WTC11 (cell line): ENCODE measurements at regions not wholly inside any gene's neighbourhood (a gene's known extent, or its start where the extent isn't known, plus 50 kb on each side); places are given as distances from the start of the nearest gene placed in this dataset.

Experiments used
- ATAC-seq: fragments of 200-7000 bp; cut with Tn5 transposase; 2 replicates; pipeline ENCODE4 v1.10.0; 2021; ENCODE audit warnings: mild to moderate bottlenecking, moderate library complexity
- CTCF ChIA-PET: fragments of 300-600 bp; sonication (Branson Sonifier 250); formaldehyde crosslinking; loops from one replicate; lab custom pipeline; 2021; ENCODE audit warnings: antibody characterized with exemption; lab: Charles Lee
- POLR2A ChIA-PET: fragments of 350-600 bp; sonication (Branson Sonifier 250); formaldehyde crosslinking; loops from one replicate; lab custom pipeline; 2021; ENCODE audit warnings: antibody characterized with exemption; lab: Charles Lee
- DNase-seq: peaks from one replicate; pipeline ENCODE4 v3.0.0; 2021; ENCODE audit warnings: low spot score
- H3K27ac Mint-ChIP-seq: 2 replicates; pipeline ENCODE4 v1.8.0; 2021; ENCODE audit warnings: mixed read lengths
- H3K27me3 Mint-ChIP-seq: 2 replicates; pipeline ENCODE4 v1.8.0; 2021; ENCODE audit warnings: low read depth, mild to moderate bottlenecking, moderate library complexity, mixed read lengths
- H3K36me3 Mint-ChIP-seq: 2 replicates; pipeline ENCODE4 v1.8.0; 2021; ENCODE audit warnings: mixed read lengths
- H3K4me1 Mint-ChIP-seq: 2 replicates; pipeline ENCODE4 v1.8.0; 2022; ENCODE audit warnings: mixed read lengths
- H3K4me3 Mint-ChIP-seq: 2 replicates; pipeline ENCODE4 v1.8.0; 2021; ENCODE audit warnings: mild to moderate bottlenecking, moderate library complexity, mixed read lengths
- H3K9me3 Mint-ChIP-seq: 2 replicates; pipeline ENCODE4 v1.8.0; 2021; ENCODE audit warnings: mixed read lengths
- ELF4 ChIP-seq: sonication (generic); formaldehyde crosslinking; IDR thresholded peaks from 2 replicates; pipeline ENCODE4 v1.8.1; 2022; ENCODE audit warnings: low read depth, mild to moderate bottlenecking, moderate library complexity, missing genetic modification reagents
- FOXJ3 ChIP-seq: sonication (generic); formaldehyde crosslinking; IDR thresholded peaks from 2 replicates; pipeline ENCODE4 v1.9.0; 2021; ENCODE audit warnings: missing genetic modification reagents, mild to moderate bottlenecking, borderline replicate concordance
- FOXP1 ChIP-seq: sonication (generic); formaldehyde crosslinking; IDR thresholded peaks from 2 replicates; pipeline ENCODE4 v1.8.0; 2022; ENCODE audit warnings: missing genetic modification reagents, mild to moderate bottlenecking, moderate library complexity, borderline replicate concordance
- GABPB1 ChIP-seq: sonication (generic); formaldehyde crosslinking; IDR thresholded peaks from 2 replicates; pipeline ENCODE4 v1.8.1; 2023; ENCODE audit warnings: mild to moderate bottlenecking, missing genetic modification reagents
- JAZF1 ChIP-seq: fragments of 250-450 bp; sonication (Bioruptor Pico); IDR thresholded peaks from 2 replicates; pipeline ENCODE4 v1.9.0; 2021; ENCODE audit warnings: moderate library complexity, mild to moderate bottlenecking, inconsistent platforms
- MXD4 ChIP-seq: fragments of 250-450 bp; sonication (Bioruptor Pico); IDR thresholded peaks from 2 replicates; pipeline ENCODE4 v1.8.0; 2021; ENCODE audit warnings: mild to moderate bottlenecking, moderate library complexity, borderline replicate concordance
- PRRX2 ChIP-seq: fragments of 250-450 bp; sonication (Bioruptor Pico); IDR thresholded peaks from 2 replicates; pipeline ENCODE4 v1.8.0; 2021; ENCODE audit warnings: mild to moderate bottlenecking
- SMAD3 ChIP-seq: sonication (generic); formaldehyde crosslinking; IDR thresholded peaks from 2 replicates; pipeline ENCODE4 v1.8.0; 2022; ENCODE audit warnings: missing genetic modification reagents, mild to moderate bottlenecking, borderline replicate concordance
- SMAD4 ChIP-seq: sonication (generic); formaldehyde crosslinking; IDR thresholded peaks from 2 replicates; pipeline ENCODE4 v1.8.0; 2022; ENCODE audit warnings: mild to moderate bottlenecking, missing genetic modification reagents
- TEAD1 ChIP-seq: sonication (generic); formaldehyde crosslinking; IDR thresholded peaks from 2 replicates; pipeline ENCODE4 v1.8.0; 2022; ENCODE audit warnings: mild to moderate bottlenecking, missing genetic modification reagents
- TEAD4 ChIP-seq: sonication (generic); formaldehyde crosslinking; IDR thresholded peaks from 2 replicates; pipeline ENCODE4 v1.8.0; 2022; ENCODE audit warnings: mild to moderate bottlenecking, missing genetic modification reagents
- ZBTB21 ChIP-seq: sonication (generic); formaldehyde crosslinking; IDR thresholded peaks from 2 replicates; pipeline ENCODE4 v1.8.1; 2023; ENCODE audit warnings: mild to moderate bottlenecking, missing genetic modification reagents, borderline replicate concordance
- ZNF138 ChIP-seq: sonication (generic); formaldehyde crosslinking; conservative IDR thresholded peaks from 2 replicates; pipeline ENCODE4 v1.8.1; 2022; ENCODE audit warnings: mild to moderate bottlenecking, moderate library complexity, missing genetic modification reagents
- ZNF263 ChIP-seq: sonication (generic); formaldehyde crosslinking; IDR thresholded peaks from 2 replicates; pipeline ENCODE4 v1.8.1; 2022; ENCODE audit warnings: low read depth, mild to moderate bottlenecking, moderate library complexity, missing genetic modification reagents
- ZNF317 ChIP-seq: sonication (generic); formaldehyde crosslinking; IDR thresholded peaks from 2 replicates; pipeline ENCODE4 v1.8.1; 2023; ENCODE audit warnings: low read depth, mild to moderate bottlenecking, moderate library complexity, missing genetic modification reagents, borderline replicate concordance
- ZNF423 ChIP-seq: fragments of 250-450 bp; sonication (Bioruptor Pico); IDR thresholded peaks from 2 replicates; pipeline ENCODE4 v2.1.2; 2022; ENCODE audit warnings: mild to moderate bottlenecking, moderate library complexity
- ZNF671 ChIP-seq: fragments of 250-450 bp; sonication (Bioruptor Pico); IDR thresholded peaks from 2 replicates; pipeline ENCODE4 v1.8.0; 2021; ENCODE audit warnings: mild to moderate bottlenecking
- TF ChIP-seq, protein P1 (sequence below): sonication (generic); formaldehyde crosslinking; IDR thresholded peaks from 2 replicates; pipeline ENCODE4 v1.8.1; 2023; ENCODE audit warnings: mild to moderate bottlenecking, missing genetic modification reagents, borderline replicate concordance
- TF ChIP-seq, protein P2 (sequence below): fragments of 250-450 bp; sonication (Bioruptor Pico); IDR thresholded peaks from 2 replicates; pipeline ENCODE4 v1.9.0; 2021; ENCODE audit warnings: mild to moderate bottlenecking
- TF ChIP-seq, protein P3 (sequence below): fragments of 250-450 bp; sonication (Bioruptor Pico); IDR thresholded peaks from 2 replicates; pipeline ENCODE4 v1.9.0; 2021; ENCODE audit warnings: moderate library complexity, mild to moderate bottlenecking, inconsistent platforms, borderline replicate concordance
- TF ChIP-seq, protein P4 (sequence below): fragments of 250-450 bp; sonication (Bioruptor Pico); IDR thresholded peaks from 2 replicates; pipeline ENCODE4 v2.1.2; 2022; ENCODE audit warnings: mild to moderate bottlenecking, moderate library complexity
- TF ChIP-seq, protein P5 (sequence below): sonication (generic); formaldehyde crosslinking; IDR thresholded peaks from 2 replicates; pipeline ENCODE4 v1.8.1; 2023; ENCODE audit warnings: mild to moderate bottlenecking, missing genetic modification reagents, moderate library complexity
- TF ChIP-seq, protein P6 (sequence below): fragments of 250-450 bp; sonication (Bioruptor Pico); conservative IDR thresholded peaks from 2 replicates; pipeline ENCODE4 v1.9.0; 2021; ENCODE audit warnings: mild to moderate bottlenecking

DNA sequence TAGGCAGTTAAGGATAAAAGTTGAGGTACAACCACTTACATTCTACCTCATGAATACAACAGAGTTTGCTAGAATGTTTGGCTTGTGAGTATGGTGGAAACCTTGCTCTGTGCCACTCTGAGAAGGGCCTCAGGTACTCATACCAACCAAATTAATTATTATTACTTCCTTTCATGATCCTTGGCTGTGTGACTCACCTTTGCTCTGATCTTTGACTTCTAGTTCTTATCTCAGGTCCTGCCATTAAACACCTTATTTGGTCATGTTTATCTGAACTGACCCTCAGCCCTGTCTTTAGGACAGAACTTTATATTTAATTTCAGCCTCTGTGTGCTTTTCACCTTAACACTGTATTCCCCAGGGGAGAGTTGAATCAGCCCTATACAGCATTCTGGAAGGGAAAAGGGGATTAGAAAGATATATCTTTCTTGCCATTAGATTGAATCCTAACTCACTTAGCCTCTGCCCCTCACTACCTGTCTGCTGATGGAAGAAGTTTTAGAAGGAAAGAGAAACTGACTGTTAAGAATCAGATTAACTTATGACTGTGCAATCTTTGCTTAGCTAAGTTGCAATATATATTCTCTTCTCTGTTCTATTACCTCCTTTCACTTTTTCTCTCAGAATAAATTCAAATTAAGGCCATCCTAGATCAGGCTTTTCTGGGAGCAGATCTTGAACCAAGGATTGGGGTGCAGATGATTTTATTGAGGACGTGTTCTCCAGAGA lies 260.4 kb upstream of the DPYD start:
- ATAC-seq (no peak), DNase-seq (no peak)
- TF ChIP-seq FOXJ3 (CRISPR knock-in tag) (no peak), GABPB1 (CRISPR knock-in tag) (no peak)
- Mint-ChIP-seq H3K4me1 (no peaks in the 10 kb centered on the region), H3K27me3 (peaks cover 4% of the 10 kb centered on the region; the same call in 1 of the 2 replicates), H3K4me3 (no peak overlapping the region), H3K36me3 (no peaks in the 10 kb centered on the region), H3K9me3 (no peaks in the 10 kb centered on the region), H3K27ac (no peak overlapping the region)
- ChIA-PET POLR2A (no interaction called here), CTCF (no interaction called here)

DNA sequence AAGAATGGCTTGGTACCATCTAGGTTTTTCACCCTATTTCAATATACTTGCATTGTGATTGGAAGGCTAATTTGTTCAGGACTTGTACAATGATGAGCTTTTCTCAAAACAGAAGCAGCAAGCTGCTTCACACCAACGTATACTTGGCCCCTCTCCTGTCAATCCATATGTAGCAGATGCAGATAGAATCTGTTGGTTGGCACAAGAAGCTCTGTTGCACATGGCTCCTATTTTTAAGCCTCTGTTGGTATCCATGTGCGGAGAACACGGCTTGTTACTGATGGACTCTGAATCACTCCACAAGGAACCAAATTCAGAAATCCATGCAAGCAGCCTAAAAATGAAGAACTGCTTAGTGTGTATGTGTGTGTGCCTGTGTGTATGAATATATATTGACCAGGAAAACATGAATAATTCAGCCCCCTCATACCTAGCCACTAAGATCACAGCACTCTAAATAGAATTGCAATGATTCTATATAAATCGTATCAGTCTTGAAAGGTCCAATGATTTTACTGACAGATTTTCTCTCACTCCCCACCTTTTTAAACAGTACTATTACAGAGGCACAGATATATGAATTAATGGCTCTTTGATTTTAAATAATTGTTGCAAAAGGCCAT lies 258.4 kb upstream of the DPYD start:
- DNase-seq (no peak), ATAC-seq (no peak)
- Mint-ChIP-seq H3K27ac (no peak overlapping the region), H3K4me1 (no peaks in the 10 kb centered on the region), H3K4me3 (no peak overlapping the region), H3K9me3 (no peaks in the 10 kb centered on the region), H3K36me3 (no peaks in the 10 kb centered on the region), H3K27me3 (no peaks in the 10 kb centered on the region)
- ChIA-PET POLR2A (no interaction called here), CTCF (no interaction called here)
- TF ChIP-seq ELF4 (no peak), ZNF317 (CRISPR knock-in tag) (no peak), PRRX2 (no peak), JAZF1 (CRISPR knock-in tag) (no peak), FOXP1 (CRISPR knock-in tag) (no peak), ZBTB21 (CRISPR knock-in tag) (no peak), SMAD3 (CRISPR knock-in tag) (no peak), ZNF423 (CRISPR knock-in tag) (no peak), MXD4 (CRISPR knock-in tag) (no peak), TEAD1 (CRISPR knock-in tag) (no peak), ZNF138 (CRISPR knock-in tag) (no peak)
- TF ChIP-seq, protein P1, sequence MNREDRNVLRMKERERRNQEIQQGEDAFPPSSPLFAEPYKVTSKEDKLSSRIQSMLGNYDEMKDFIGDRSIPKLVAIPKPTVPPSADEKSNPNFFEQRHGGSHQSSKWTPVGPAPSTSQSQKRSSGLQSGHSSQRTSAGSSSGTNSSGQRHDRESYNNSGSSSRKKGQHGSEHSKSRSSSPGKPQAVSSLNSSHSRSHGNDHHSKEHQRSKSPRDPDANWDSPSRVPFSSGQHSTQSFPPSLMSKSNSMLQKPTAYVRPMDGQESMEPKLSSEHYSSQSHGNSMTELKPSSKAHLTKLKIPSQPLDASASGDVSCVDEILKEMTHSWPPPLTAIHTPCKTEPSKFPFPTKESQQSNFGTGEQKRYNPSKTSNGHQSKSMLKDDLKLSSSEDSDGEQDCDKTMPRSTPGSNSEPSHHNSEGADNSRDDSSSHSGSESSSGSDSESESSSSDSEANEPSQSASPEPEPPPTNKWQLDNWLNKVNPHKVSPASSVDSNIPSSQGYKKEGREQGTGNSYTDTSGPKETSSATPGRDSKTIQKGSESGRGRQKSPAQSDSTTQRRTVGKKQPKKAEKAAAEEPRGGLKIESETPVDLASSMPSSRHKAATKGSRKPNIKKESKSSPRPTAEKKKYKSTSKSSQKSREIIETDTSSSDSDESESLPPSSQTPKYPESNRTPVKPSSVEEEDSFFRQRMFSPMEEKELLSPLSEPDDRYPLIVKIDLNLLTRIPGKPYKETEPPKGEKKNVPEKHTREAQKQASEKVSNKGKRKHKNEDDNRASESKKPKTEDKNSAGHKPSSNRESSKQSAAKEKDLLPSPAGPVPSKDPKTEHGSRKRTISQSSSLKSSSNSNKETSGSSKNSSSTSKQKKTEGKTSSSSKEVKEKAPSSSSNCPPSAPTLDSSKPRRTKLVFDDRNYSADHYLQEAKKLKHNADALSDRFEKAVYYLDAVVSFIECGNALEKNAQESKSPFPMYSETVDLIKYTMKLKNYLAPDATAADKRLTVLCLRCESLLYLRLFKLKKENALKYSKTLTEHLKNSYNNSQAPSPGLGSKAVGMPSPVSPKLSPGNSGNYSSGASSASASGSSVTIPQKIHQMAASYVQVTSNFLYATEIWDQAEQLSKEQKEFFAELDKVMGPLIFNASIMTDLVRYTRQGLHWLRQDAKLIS: no peak
- TF ChIP-seq, protein P2, sequence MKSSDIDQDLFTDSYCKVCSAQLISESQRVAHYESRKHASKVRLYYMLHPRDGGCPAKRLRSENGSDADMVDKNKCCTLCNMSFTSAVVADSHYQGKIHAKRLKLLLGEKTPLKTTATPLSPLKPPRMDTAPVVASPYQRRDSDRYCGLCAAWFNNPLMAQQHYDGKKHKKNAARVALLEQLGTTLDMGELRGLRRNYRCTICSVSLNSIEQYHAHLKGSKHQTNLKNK (CRISPR knock-in tag): no peak
- TF ChIP-seq, protein P3, sequence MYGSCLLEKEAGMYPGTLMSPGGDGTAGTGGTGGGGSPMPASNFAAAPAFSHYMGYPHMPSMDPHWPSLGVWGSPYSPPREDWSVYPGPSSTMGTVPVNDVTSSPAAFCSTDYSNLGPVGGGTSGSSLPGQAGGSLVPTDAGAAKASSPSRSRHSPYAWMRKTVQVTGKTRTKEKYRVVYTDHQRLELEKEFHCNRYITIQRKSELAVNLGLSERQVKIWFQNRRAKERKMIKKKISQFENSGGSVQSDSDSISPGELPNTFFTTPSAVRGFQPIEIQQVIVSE (CRISPR knock-in tag): no peak

DNA sequence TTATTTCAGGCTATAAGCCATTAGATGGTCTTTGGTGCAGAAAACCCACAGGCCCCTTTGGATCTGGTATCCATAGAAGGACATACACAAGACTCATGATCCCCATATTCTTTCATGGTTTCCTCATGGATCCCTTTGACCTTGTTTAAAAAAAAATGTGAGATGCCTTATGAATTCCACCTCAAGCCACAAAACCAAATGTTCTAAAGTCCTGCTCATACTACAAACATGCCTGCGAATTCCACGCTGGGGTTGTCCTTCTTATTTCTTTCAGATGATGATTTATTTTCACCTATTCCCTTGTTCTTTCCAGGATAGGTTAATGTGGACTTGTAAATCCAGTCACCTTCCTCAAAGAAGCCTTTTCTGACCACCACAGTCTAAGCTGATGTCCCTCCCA lies 256.9 kb upstream of the DPYD start:
- CTCF ChIA-PET: no interaction called here
- Mint-ChIP-seq H3K27me3 (no peaks in the 10 kb centered on the region; the same call in 1 of the 2 replicates), H3K9me3 (no peaks in the 10 kb centered on the region), H3K27ac (no peak overlapping the region), H3K4me3 (no peak overlapping the region), H3K4me1 (no peaks in the 10 kb centered on the region), H3K36me3 (no peaks in the 10 kb centered on the region)
- ATAC-seq (no peak), DNase-seq (no peak)
- POLR2A ChIA-PET: interaction anchor here (0.6 kb wide), 1 partner anchor 22 kb away, joined by 3 read pairs; no protein-coding TSS in a partner anchor
- TF ChIP-seq ZNF263 (CRISPR knock-in tag) (no peak), SMAD4 (CRISPR knock-in tag) (no peak), ZNF671 (CRISPR knock-in tag) (no peak), TEAD4 (CRISPR knock-in tag) (no peak), FOXJ3 (CRISPR knock-in tag) (no peak)
- TF ChIP-seq, protein P4, sequence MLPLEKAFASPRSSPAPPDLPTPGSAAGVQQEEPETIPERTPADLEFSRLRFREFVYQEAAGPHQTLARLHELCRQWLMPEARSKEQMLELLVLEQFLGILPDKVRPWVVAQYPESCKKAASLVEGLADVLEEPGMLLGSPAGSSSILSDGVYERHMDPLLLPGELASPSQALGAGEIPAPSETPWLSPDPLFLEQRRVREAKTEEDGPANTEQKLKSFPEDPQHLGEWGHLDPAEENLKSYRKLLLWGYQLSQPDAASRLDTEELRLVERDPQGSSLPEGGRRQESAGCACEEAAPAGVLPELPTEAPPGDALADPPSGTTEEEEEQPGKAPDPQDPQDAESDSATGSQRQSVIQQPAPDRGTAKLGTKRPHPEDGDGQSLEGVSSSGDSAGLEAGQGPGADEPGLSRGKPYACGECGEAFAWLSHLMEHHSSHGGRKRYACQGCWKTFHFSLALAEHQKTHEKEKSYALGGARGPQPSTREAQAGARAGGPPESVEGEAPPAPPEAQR (CRISPR knock-in tag): no peak
- TF ChIP-seq, protein P5, sequence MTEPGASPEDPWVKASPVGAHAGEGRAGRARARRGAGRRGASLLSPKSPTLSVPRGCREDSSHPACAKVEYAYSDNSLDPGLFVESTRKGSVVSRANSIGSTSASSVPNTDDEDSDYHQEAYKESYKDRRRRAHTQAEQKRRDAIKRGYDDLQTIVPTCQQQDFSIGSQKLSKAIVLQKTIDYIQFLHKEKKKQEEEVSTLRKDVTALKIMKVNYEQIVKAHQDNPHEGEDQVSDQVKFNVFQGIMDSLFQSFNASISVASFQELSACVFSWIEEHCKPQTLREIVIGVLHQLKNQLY (CRISPR knock-in tag): no peak
- TF ChIP-seq, protein P6, sequence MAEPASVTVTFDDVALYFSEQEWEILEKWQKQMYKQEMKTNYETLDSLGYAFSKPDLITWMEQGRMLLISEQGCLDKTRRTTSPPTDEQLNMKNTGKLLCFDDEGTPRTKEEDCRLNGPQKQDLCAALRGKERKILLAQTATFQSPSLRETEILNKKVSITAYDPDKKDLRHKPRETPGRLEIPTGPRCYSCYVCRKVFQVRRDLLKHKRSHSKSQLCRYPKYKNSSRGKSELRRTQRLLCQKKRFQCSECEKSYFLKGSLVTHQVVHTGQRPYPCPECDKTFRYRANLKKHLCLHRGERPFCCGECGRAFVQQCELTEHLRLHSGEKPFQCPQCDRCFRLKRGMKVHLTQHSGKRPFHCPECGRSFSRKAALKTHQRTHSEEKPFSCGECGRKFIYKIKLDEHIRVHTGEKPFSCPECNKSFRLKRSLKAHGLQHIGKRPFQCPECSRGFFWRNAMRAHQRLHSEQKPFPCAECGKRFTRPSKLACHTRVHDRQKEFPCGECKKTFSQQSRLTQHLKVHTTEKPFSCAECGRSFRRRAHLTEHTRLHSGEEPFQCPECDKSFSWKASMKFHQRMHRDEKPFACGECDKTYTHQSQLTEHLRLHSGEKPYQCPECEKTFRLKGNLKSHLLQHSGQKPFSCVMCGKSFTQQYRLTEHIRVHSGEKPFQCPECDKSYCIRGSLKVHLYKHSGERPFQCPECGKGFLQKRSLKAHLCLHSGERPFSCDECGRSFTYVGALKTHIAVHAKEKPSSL (CRISPR knock-in tag): no peak
